Peyer's patch (tissue), 4 donors: ENCODE measurements at regions not wholly inside any gene's neighbourhood (a gene's known extent, or its start where the extent isn't known, plus 50 kb on each side); places are given as distances from the start of the nearest gene placed in this dataset.
A peak's percentile ranks its signal among the peaks of the same experiment; 100 is the strongest.

Source experiments
- POLR2A ChIP-seq, 2 donors: fragments of 450-650 bp; IDR thresholded peaks; one replicate each; pipeline ENCODE4 v1.5.1; 2017; ENCODE audit warnings: antibody characterized with exemption in 2 of 2, mild to moderate bottlenecking in 2 of 2, moderate library complexity in 2 of 2
- TF ChIP-seq, protein P1 (sequence below), 6 experiments: fragments of 450-650 bp in 4 of 6; fragments of 200-600 bp in 2 of 6; sonication (generic) in 1 of 6; IDR thresholded peaks; one replicate each; pipeline ENCODE4 v1.5.1; 2017 to 2019; ENCODE audit warnings: antibody characterized with exemption in 6 of 6, mild to moderate bottlenecking in 3 of 6, moderate library complexity in 1 of 6

GRCh38 chr2:165016772-165017411 lies 61.6 kb upstream of the SLC38A11 start:
- TF ChIP-seq, protein P1, sequence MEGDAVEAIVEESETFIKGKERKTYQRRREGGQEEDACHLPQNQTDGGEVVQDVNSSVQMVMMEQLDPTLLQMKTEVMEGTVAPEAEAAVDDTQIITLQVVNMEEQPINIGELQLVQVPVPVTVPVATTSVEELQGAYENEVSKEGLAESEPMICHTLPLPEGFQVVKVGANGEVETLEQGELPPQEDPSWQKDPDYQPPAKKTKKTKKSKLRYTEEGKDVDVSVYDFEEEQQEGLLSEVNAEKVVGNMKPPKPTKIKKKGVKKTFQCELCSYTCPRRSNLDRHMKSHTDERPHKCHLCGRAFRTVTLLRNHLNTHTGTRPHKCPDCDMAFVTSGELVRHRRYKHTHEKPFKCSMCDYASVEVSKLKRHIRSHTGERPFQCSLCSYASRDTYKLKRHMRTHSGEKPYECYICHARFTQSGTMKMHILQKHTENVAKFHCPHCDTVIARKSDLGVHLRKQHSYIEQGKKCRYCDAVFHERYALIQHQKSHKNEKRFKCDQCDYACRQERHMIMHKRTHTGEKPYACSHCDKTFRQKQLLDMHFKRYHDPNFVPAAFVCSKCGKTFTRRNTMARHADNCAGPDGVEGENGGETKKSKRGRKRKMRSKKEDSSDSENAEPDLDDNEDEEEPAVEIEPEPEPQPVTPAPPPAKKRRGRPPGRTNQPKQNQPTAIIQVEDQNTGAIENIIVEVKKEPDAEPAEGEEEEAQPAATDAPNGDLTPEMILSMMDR (IDR thresholded peaks at IDR 0.05), result peak; percentile 18 to 37 (median 23)
- TF ChIP-seq POLR2A (IDR thresholded peaks at IDR 0.05), result no peak
